NCI-H146 (cell line): ENCODE measurements at regions not wholly inside any gene's neighbourhood (a gene's known extent, or its start where the extent isn't known, plus 50 kb on each side); places are given as distances from the start of the nearest gene placed in this dataset.

ENCODE experiments used
- DNase-seq: peaks from one replicate; lab custom pipeline; 2025; lab: John Stamatoyannopoulos, UW

DNA sequence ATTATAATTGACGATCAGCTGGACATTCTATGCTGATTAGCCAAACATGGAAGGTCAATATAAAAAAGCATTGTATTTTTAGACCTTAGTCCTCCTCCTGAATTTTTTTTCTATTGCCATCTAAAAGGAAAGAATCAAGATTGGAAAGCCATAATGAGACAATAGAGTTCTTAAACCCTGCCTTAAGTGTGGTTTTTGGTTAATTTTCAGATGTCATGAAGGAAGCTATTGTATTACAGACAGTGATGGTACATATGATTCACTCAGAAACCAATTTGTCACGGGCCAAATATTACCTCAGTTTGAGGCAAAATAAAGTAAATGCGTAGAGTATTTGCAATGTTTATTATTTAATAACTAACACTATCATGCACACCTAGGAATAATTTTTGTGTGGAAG, 1164.0 kb upstream of the RAG2 start:
- no peak for DNase-seq

DNA sequence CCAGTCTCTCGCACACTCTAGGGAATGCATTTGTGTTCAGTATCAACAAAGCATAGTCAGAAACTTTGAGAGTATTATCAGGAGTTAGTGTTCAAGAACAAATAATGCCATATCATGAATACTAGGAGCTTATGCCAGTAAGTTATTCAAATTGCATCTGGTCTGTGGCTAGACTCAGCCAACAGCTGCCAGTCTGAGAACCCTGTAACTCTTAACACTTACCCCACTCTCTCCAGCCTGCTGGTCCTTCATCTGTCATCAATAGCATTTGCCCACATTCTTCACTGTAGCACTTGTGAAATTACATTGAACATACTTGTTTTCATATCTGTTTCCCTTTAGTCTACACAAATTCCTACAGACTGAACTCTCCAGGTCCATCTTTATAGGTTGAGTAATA, 1157.5 kb upstream of the RAG2 start:
- no peak for DNase-seq

DNA sequence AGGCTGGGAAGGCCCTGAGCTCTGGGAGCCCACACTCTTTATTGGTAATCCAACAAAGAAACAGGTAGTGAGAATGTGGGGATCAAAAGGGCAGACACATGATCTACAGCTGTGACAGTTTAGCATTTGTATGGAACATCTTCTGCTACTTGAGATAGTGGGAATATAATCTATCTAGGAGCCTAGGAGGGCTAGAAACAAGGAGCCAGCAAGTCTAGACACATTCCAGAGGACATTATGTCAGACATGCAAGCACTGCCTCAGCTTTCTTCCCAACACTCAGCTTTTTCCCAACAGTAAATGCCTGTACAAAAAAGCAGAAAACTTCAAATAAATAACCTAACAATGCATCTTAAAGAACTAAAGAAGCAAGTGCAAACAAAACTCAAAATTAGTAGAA, 1150.6 kb upstream of the RAG2 start:
- DNase-seq, result no peak

DNA sequence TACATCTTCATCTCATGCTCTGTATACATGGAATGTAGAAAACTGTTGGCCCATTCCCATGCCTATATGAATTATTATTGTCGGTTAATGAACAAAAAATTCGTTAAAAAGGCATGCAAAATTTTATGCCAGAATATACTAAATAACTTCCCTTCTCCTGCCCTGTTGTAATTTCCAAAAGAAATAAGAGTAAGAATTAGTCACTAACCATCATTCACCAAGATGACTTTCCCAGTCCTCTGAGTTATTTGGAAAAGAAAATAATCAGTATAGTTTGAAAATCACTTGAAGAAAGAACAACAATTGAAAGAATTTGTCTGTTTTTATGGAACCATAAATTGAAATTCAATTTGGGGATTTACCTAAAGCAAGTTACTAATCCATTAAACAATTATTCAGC, 1149.1 kb upstream of the RAG2 start:
- no peak for DNase-seq

DNA sequence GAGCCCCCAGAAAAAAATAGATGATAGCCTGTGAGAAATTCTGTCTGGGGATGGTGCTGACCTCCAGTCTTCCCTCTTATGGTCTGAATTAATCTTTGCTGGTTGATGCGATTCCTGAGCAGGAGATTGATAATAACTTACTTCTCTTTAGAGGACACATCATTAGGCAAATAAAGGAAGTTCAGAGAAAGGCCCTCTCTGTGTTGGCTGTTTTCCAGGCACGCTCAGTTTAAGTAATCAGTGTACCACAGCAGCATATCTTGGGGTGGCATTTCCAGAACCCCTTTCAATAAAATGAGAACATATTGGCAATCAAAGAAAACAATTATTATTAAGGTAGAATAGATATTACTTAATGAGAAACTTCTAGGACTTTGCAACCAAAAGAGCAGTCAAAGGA, 1129.3 kb upstream of the RAG2 start:
- no peak for DNase-seq

DNA sequence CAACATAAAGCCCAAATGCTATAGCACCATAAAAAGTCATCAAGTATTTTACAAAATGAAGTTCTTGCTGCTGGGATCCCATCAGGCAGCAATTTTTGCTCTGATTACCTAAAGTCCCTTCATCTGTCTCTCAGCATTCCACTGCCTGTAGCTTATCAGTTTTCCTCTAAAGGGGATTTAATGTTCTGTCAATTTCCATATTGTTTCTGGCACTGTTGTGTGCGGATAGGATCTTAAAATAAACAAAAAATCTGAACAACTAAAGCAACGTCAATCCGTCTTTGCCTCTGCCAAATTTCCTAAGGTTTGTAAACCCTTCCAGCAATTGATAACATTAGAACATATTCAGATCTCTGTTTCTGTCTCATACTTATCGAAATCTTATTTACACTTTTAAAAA, 1126.3 kb upstream of the RAG2 start:
- DNase-seq, result no peak

DNA sequence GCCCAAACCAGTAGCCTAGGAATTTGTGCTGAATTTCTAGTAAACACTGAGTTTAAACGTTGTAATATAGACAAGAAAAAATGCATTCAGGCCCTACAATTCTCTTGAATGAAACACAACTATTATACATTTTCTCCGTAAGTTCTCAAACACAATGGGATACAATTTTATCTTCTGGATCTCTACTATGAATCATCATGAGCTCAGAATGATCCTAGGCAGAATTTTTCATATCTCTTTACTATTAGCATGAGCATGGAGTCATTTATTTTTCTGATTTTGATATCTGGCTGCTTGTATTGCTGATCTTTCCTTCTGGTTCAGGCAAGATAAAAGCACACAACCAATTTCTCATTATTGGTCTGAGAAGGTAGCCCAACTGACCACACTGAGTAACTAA, 1123.4 kb upstream of the RAG2 start:
- DNase-seq, result no peak

DNA sequence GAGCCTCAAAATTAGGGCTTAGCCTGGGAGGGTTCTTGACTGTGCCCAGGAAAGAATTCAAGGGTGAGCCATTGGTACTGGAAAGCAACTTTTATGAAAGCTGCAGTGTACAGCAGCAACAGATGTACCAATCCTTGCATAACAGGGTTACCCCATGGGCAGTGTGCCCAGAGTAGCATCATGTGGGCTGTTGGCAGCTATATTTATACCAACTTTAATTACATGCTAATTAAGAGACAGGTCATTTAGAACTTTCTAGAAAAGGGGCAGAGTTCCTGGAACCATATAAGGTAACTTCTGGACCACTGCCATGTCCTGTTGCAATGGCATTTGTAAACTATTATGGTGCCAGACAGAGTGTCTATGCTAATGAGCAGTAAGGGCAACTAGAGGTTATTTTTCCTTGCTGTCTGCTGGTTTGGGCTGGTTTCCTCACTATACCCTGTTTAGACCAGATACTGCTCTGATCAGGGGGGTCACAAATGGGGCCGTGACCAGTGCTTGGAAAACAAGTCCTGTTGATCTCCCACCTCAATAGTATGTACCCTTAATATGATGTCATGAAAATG, 1120.5 kb upstream of the RAG2 start:
- DNase-seq, result no peak

DNA sequence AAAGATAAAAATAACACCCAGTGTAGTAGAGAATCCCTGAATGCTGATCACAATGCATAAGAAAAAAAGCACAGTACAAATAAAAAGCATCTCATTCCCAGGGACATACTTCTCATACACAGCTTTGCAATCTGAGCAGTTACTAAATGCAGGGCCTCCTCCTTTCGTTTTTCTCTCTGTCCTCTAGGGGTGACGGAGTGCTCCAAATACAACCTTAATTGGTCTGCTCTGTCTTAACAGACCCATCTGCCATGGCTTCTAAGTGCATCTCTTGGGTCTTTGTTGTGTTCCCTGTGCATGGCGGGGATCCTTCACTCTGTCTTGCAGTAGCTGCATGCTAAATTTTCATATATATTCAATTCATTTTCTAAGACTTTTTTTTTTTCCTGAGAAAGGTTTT, 1114.2 kb upstream of the RAG2 start:
- DNase-seq, result peak; percentile 0

DNA sequence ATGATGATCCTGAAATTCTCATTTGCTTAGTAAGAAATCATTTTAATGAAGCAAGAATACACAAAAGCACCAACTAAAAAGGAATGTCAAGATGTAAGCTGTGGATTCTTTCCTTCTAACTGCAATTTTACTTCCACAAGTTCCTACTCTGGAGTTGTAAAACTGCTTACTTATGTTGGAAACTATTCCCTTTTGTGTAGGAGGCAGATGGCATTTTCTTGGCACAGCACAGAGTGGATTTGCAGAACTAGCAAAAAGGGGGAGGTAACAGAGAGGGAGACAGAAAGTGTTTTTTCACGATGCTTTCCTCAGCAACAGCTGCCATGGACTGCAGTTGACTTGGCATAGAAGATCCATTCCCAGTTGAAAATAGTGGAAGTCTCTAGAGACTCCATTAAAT, 1112.0 kb upstream of the RAG2 start:
- no peak for DNase-seq

DNA sequence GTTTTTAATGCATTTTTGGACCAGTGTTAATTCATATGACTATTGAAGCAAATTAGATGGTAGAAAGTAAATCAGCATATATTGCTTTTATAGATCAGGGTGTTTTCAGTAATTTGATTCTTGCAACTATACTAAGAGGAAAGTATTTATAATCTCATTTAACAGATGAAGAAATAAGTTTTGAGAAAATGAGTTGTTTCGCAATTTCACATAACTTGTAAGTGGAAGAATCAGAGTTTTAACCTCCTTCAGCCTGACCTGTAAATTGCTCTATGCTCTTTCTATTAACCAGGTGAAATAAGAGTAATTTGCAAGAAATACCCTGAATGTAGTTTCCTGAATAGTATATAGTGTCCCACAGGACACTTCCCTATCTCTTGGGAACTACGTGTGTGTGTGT, 1106.8 kb upstream of the RAG2 start:
- DNase-seq, result no peak

DNA sequence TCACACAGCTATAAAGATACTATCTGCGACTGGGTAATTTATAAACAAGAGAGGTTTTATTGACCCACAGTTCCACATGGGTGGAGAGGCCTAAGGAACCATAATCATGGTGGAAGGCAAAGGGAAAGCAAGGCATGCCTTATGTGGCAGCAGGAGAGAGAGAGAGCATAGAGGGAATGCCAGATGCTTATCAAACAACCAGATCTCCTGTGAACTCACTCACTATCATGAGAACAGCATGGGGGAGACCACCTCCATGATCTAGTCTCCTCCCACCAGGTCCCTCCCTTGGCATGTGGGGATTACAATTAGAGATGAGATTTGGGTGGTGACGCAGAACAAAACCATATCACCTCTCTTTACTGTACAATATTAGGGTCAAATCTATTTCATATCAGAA, 1101.6 kb upstream of the RAG2 start:
- no peak for DNase-seq

DNA sequence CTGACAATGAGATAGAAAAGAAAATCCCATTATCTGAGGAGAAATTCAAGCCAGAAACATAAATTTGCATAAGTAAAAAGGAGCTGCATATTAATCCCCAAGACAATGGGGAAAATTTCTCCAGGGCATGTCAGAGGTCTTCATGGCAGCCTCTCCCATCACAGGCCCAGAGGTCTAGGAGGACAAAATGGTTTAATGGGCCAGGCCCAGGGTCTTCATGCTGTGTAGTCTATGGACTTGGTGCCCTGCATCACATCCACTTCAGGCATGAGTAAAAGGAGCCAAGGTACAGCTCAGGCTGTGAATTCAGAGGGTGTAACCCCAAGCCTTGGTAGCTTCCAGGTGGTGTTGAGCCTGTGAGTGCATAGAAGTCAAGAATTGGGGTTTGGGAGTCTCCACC, 1097.2 kb upstream of the RAG2 start:
- DNase-seq, result no peak

DNA sequence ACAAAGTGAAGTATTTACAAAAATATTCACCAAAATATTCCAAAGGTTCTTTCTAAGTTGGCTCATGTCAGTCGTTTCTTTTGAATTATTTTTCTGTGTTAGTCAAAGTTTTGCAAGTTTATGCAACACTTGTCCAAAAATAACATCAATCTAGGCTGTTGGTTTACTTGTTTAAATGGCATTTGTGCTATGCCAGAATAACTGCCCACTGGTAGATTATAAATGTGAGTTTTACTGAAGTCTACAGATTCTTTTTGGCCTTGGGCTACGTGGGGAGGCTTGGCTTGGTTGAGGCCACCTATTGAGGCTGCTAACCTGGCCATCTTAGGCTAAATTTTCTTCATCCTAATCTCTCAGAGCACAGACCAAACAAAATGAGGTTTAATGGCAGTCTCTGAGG, 1091.9 kb upstream of the RAG2 start:
- no peak for DNase-seq

DNA sequence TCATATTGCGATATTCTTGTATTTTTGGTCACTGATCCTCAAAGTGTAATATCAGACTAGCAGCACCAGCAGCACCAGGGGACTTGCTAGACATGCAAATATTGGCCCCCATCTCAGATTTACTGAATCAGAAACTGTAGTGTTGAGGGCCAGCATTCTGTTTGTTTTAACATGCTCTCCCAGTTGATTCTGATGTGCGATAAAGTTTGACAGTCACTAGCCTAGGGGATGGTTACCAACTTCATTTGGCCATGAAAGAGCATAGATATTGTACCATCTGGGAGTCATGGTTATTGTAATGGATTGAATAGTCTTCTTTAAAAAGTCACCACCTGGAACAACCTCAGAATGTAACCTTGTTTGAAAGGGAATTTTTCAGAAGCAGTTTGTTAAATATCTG, 1090.4 kb upstream of the RAG2 start:
- DNase-seq, result no peak

DNA sequence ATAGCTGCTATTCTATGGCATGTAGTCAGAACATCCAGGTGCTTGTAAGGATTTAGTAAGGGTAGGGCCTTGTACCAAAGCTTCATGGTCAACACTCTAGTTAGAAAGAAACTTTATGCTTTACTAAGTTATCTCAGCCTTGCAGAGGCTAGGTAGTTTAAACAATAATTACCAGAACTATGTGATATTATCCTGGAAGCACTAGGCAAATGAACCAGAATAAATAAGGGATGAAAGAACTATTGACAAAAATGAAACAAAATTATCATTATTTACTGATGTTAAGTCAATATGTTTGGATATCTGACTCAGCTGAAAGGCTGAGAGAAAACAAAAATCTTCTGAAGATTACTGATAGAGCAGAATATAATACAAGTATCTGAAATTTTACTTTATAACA, 1089.1 kb upstream of the RAG2 start:
- no peak for DNase-seq

DNA sequence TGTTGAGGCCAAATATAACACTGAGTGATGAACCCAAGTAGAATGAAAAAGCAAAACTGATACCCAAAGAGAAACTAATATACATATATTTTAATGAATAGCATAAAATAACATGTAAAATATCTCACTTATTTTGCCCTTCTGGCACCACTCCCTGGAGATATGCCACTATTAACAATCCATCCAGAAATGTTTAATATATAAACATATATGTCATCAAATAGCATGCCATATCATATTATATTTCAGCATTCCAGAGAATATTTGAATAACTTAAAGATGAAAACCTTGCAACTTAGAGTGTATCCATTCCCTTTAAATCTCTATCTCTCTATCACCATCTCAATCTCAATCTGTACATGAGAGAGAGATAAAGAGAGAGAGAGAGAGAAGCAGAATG, 1073.3 kb upstream of the RAG2 start:
- no peak for DNase-seq

DNA sequence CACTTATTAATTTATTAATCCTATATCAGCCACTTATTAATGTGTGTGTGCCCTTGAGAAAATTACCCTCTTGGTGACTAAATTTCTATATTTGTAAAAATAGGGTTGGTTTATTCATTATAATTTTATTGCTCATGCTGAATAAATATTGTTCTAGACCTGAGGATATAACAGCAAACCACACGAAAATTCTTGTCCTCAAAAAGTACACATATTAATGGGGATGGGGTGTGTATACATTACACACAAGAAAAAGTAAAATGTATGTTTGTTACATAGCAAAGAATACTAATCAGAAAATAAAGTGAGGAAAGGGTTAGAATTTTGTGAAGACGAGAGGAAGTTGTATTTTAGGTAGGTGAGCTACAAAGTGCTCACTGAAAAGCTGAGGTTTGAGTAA, 1068.9 kb upstream of the RAG2 start:
- no peak for DNase-seq

DNA sequence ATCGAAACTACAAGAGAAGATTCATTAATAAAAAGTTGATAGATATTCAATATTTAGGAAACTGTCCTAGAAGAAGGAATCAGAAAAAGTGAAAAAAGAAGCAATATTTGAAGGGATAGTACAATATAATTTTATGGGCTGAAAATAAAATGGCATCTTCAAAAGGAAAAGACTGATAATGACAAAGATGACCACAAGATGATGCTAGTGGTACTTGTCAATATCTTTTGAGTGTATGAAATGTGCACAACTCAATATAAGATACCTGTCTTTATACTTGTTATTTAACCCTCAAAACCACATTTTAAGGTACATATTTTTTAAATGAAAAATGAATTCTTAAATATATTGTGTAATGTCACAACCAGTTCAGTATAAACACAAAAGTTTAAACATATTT, 1059.6 kb upstream of the RAG2 start:
- DNase-seq, result no peak

DNA sequence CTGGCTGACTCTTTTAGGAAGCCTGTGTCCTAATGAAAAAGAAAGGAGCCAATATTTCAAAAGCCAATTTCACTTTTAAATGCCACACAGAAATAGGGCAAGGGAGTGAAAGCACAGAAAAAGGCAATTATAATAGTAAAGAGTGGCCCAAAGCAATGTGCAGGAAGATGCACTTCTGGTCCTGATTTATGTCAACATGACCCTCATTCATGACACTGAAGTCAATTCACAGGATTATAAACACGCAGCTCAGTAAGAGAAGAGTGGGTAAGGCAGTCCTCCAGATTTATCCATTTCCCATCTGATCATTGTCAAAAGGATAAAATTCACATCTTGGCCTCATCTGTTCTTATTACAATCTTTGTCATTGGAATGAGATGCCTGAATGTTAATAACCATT, 1049.7 kb upstream of the RAG2 start:
- no peak for DNase-seq

DNA sequence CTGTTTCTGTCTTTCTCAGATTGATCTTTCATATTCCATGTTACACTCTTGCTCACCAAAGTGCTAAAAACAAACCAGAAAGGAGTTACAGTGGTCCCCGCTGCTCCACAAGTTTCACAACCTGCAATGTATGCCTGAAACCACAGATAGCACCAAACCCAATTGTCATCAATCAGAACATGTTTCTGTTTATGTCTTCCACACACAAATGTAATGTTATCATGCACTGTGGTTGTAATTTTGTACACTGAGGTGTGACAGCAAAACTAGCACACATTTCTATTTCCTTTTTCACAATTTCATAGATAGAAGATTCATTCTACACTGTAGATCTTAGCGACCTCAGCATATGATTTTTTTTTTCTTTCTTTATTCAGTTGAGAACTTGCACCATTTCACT, 1045.9 kb upstream of the RAG2 start:
- no peak for DNase-seq

DNA sequence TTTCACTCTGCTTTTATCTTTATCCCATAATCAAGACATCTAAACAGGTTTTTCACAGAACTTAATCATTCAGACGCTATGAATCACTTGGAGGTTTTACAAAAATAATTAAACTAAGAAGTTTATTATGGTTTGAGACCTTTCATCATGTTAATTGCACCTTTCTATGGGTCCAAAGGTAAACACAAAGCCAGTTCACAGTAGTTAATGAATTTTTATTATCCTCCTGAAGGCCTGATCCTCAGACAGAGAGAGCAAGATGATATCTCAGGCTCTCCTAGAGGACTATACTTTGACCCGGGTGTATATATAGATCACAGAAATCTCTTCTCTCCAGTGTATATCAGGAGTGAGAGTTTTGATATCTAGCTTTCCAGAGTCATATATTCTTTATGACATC, 1044.3 kb upstream of the RAG2 start:
- no peak for DNase-seq

DNA sequence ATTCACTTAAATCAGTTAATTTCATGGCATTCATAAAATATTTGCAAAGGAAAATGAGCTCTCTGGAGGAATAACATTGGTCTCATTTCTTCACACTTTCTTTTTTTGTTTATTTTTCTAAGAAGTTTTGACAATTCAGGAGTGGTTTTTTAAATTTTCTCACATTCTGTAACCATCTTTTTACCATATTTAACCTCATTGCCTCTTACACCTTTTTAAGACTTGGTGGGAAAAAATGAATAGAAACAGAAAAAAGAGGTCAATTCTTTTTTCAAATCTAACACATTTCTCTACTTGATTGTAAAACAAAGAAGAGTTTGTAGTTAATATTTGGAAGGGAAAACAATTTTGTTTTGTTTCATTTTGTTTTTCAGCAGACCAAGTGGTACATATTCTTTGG, 1034.7 kb upstream of the RAG2 start:
- no peak for DNase-seq

DNA sequence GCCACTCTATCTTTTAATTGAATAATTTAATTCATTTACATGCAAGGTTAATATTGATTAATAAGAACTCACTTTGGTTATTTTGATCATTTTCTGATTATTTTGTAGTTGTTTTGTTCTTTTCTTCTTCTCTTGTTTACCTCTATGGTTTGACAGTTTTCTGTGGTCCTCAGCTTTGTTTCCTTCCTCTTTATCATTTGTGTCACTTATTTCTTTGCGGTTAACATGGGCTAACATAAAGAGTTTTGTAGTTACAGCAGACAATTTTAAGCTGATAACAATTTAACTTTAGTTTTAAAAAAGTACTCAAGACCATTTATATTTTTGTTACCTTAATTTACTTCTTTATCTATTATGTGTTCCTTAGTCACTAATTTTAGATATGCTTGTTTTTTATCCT, 1032.8 kb upstream of the RAG2 start:
- DNase-seq, result no peak

DNA sequence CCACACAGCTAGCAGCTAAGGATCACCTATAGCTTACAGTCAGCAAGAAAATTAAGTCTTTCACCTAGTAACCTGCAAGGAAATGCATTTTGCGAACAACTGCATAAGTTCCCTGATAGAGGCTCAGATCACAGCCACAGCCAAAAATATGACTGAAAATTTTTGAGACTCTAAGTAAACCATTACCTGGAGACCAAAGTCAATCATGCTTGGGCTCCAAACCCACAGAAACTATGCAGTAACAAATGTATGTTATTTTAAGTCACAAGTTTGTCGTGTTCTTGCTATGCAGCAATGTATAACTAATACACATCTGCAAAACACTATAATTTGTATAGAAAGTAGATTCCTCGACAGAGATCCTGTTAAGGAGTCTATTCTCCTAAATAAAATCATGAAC, 1025.7 kb upstream of the RAG2 start:
- no peak for DNase-seq
